ENCODE measurements at regions not wholly inside any gene's neighbourhood (a gene's known extent, or its start where the extent isn't known, plus 50 kb on each side); places are given as distances from the start of the nearest gene placed in this dataset.
A peak's percentile ranks its signal among the peaks of the same experiment; 100 is the strongest.

- peak; percentile 31 for DNase-seq (ENCODE audit: low spot score)
These were observed 172.8 kb upstream of the DCN start for GRCh38 chr12:91355150-91356006.

DNA sequence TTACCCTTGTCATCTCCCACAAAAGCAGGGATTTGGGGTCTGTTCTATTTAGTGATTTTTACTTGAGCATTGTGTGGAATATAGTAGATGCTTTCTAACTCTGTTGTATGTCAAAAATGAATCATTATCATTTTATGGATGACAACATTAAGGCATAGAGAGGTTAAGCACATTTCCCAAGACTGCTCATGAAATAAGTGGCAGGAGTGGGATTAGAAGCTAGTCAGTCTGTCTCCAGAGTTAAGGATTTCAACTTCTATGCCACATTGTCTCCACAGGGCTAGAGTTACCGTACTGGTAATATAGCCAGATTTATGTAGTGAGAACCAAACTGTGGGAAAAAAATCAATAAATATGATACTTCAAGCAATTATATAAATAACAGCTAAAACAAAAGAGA, 170.6 kb upstream of the DCN start:
- DNase-seq (ENCODE audit: low spot score): no peak

DNA sequence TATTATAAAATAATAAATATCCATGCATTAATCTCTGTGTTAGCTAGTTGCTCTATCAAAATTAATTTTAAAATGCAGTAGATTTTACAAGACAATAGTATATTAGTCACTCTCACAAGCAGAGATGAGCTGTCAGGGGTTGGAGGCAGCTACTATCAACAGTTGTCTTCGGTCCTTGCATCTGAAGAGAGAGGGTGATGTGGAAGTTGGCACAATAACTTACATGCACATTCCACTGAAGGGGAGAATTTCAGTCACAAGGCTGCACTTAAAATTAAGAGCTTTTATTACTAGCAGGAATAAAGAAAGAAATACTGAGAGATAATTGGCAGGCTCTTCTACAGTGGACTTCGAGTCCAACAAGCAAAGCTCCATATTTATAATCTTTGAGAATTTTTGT, 166.9 kb upstream of the DCN start:
- no peak for DNase-seq (ENCODE audit: low spot score)

DNA sequence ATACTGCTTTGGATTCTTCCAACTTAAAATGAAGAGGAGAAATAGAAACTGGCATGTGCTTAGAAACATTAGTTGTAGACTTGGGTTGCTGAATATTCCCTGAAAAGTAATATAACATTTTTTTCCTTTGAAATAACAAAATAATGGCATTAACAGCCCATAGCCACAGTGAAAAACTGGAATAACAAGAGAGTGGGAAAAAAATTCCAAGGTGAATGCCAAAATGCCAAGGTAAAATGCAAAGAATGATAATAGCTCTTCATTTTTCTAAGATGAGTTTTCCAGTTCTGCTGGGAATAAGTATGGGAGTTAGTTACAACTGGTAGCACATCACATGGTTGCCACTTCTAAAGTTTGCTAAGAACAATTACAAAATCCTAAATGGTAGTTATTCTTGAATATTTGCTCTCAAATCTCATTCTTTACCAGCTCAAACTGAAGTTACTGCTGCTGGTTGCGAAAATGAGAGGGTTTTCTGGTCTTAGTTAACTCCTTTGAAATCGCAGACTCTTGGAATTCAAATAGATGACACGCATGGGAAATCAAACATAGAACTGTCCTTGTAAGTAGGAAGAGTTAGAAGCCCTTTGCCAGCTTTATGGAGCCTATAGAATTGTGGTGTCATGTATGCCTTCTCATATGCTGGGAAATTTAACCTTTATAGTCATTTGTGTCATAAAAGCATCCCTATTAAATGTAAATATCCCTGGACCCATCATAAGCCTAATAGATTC, 165.0 kb upstream of the DCN start:
- no peak for DNase-seq (ENCODE audit: low spot score)

DNA sequence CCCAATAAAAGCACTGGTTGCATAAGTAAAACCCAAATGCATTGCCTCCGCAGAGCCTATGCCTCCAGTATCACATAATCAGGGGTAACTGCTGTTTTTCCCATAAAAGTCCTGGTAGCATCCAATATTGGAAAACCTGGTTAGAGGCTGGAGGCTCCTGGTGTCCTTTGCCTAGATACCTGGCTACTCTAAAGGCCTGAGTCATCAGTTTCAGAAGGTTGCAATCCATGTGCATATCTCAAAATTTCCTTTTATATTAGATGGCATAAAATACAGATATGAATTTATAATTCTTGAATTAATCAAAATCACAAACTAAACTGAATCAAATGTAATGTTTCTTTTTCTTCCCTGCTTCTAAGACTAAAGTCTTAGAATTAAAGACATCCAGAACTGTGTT, 164.2 kb upstream of the DCN start:
- DNase-seq (ENCODE audit: low spot score): no peak

DNA sequence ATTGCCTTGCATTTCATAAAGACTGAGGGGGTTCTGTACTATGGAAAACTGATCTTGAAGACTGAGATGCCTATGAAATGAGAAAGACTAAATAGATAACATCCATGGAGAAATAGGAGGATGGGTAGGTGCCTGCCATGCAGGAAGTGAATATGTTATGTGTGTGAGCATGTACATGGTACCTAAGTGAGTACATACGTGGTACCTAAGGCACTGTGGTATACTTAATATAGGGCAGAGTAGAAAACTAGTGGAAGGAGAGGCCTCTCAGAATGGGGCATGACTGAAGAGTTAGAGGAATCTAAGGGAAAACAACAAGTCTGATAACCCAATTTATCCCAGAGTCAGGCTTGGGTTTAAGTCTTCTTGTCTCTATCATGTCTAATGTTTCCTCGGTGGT, 161.8 kb upstream of the DCN start:
- DNase-seq (ENCODE audit: low spot score): no peak

- no peak for DNase-seq (ENCODE audit: low spot score)
These were observed 160.4 kb upstream of the DCN start for GRCh38 chr12:91343010-91343409.

GRCh38 chr12:91339106-91339505, 156.5 kb upstream of the DCN start:
- DNase-seq (ENCODE audit: low spot score): no peak

GRCh38 chr12:91335699-91336098, 153.1 kb upstream of the DCN start:
- DNase-seq (ENCODE audit: low spot score): no peak

DNA sequence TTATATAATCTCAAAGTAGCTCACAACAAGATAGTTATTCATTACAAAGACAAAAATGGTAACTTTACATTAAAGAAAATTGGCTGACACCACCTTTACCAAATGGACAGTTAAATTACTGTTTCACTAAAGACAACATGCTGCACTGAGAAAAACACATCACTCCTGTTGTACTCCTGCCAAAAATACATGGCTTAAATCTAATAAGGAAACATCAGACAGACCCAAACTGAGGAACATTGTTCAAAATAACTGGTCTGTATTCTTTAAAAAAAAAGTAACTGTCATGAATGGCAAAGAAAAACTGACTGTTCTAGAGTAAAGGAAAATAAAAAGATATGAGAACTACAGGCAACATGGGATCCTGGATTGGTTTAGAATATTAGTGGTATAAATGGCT, 151.3 kb upstream of the DCN start:
- DNase-seq (ENCODE audit: low spot score): no peak

DNA sequence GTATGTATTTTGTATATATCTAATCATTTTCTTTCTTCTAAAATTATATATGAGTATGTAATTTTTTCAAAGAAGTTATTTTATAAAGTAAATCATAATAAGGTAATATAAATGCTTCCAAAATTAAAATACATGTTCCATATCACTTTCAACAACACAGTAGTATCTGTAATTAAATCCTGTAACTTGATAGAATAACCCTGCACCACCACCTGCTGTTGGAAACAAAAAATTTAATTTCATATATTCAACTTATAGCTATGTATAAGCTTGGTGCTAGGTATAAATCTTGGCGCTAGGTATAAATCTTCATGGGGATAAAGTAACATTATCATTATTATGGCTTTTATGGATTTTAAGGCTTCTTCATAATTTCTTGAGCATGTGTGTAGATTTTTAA, 149.7 kb upstream of the DCN start:
- no peak for DNase-seq (ENCODE audit: low spot score)

- no peak for DNase-seq (ENCODE audit: low spot score)
These were observed 148.8 kb upstream of the DCN start for GRCh38 chr12:91331371-91331770.

DNA sequence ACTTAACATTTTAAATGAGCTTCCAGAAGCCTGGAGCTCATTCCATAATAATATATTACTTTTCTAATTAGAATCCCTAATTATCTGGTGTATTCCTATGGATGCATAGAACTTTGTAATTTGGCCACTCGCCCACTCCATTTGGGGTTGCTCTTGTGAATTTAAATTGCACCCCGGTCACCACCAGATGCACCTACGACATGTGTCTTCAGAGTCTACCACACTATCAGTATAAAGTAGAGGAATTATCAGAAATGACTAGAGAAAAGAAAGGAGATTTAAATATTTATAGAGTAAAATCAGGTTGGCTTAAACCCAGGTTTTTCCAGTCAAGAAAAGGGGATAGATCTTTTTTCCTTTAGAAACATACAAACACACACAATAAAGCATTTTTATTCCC, 145.8 kb upstream of the DCN start:
- no peak for DNase-seq (ENCODE audit: low spot score)

GRCh38 chr12:91327889-91328288, 145.3 kb upstream of the DCN start:
- DNase-seq (ENCODE audit: low spot score): no peak

DNA sequence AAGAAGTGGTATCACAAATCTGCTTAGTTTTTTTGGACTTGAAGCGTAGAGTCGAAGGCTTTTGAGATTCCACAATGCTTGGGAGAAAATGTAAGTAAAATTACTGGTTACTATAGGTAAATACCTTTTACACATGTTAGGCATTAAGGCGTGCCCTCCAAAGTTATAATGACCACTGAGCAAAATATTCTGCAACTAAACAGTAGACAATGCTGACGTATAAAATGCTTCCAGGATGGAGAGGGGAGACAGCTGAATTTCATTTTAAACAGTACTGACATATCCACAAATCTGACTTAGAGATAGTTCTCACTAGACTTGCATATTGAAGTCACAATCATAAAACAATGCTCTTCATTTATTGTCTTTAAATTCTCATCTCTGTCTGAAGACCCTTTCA, 144.5 kb upstream of the DCN start:
- no peak for DNase-seq (ENCODE audit: low spot score)

- DNase-seq (ENCODE audit: low spot score): peak; percentile 68
These were observed 143.7 kb upstream of the DCN start for GRCh38 chr12:91326058-91327027.

- DNase-seq (ENCODE audit: low spot score): no peak
These were observed 138.4 kb upstream of the DCN start for GRCh38 chr12:91320999-91321398.

DNA sequence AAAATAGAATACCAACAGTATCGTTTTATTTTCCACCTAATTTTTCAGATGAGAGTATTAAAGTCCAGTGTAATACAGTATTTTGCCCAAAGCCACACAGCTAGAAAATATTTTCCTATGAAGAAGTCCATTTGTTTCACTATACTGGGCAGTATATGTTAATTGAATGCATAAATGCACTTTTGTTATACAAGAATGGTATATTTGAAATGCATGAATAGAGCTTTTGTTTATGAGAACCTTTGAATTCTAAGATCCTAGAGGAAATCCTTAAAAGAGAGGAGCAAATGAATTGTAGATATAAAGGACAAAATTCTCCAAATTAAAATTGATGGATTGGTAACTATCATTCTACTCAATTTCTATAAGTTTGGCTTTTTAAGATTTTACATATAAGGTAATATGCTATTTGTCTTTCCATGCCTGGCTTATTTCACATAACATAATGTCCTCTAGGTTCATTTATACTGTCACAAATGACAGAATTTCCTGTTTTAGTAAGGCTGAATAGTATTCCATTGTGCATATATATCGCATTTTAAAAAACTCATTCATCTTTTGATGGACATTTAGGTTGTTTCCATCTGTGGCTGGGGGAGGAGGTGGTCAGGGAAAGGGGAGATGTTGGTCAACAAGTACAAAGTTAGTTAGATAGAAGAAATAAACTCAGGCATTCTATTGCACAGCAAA, 136.6 kb upstream of the DCN start:
- no peak for DNase-seq (ENCODE audit: low spot score)

DNA sequence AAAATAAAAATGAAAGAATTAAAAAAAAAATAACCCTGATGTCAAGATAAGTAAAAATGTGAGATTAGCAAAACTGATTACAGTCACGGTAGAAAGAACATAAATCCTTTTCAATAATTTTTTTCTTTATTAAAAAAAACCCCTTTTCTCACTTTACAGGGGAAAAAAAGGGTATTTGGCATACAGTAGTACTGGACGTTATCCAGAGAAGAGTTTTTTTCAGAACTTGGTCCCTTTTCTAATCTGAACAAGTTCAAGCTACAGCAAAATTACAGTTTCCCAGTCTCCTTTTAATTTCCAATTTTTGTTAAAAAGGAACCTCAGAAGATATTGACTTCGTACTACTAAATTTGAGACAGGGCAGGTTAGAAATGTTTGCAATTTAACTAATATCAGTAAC, 134.7 kb upstream of the DCN start:
- DNase-seq (ENCODE audit: low spot score): no peak

DNA sequence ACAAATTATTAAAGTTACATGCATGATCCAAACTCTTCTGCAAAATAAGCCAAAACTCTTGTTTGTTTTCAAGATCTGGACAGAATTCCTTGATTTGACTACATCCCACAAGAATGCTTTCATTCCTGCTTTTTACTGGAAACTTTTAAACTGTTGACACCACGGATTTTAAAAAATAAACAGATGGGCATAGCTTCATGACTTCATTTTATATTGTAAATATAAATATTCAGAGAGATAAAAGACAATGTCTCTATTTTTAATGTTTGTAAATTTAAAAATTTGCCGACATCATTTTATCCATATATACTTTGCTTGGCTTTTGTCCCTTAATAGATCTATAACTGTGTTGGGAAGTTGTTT, 134.3 kb upstream of the DCN start:
- DNase-seq (ENCODE audit: low spot score): no peak

DNA sequence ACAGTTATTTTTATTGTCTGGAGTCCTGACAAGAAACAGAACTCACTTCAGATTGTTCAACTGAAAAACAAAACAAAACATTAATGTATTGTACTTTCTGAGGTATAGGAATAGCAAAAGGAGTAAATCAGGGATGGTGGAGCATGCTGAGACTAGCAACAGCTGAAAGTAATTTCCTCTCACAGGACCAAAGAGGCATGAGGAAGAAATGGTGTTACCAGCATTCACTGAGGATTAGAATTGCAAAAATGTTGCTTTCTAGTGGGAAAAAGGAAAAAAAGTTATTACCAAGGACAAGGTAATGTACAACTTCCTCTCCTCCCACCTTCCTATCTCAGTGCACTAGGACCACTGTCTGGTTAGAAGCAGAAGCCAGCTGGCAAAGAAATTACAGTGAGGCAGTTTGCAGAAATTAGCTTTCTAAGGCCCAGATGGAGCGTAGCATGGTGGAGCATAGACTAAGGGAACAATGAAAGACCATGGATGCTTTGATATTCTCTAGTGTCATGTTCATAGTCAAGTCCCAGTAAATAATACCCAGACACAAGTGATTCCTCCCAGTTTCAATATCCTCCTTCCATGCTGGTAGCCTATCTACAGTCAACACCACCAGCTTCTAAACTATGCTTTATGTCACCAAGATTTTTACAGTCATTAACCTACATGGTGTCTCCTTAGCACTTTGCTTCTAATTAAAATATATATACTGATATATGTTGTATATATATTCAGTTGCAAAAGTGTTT, 133.7 kb upstream of the DCN start:
- DNase-seq (ENCODE audit: low spot score): no peak

Data from CD4-positive, alpha-beta T cell treated with Interleukin-2 at 100 ng/mL for 4 hours (primary cell).